GM12878 (cell line): ENCODE measurements at regions not wholly inside any gene's neighbourhood (a gene's known extent, or its start where the extent isn't known, plus 50 kb on each side); places are given as distances from the start of the nearest gene placed in this dataset.

ENCODE experiments used
- ATAC-seq: fragments of 200-7000 bp; cut with Tn5 transposase; 3 replicates; pipeline ENCODE4 v1.9.1; 2020; ENCODE audit warnings: mild to moderate bottlenecking, moderate library complexity
- BruUV-seq: library from RNA; stranded (reverse); fragments of 400-500 nt; replicated peaks from 2 replicates; lab custom pipeline; 2021; lab: Mats Ljungman, UMichigan
- CTCF ChIA-PET: fragments of 300-600 bp; sonication (Branson Sonifier 250); formaldehyde crosslinking; extraction: SDS; loops from one replicate; lab custom pipeline; 2021; ENCODE audit warnings: inconsistent platforms; lab: Yijun Ruan, JAX
- POLR2A ChIA-PET: fragments of 350-600 bp; formaldehyde crosslinking; extraction: SDS; loops from one replicate; lab custom pipeline; 2021; ENCODE audit warnings: inconsistent platforms; lab: Charles Lee
- RAD21 ChIA-PET: fragments of 300-600 bp; sonication (Branson Sonifier 250); formaldehyde crosslinking; loops from one replicate; lab custom pipeline; 2023; ENCODE audit warnings: antibody characterized with exemption; ENCODE audit not compliant: unreplicated experiment; lab: Charles Lee
- SMC1A ChIA-PET: fragments of 300-600 bp; sonication (Branson Sonifier 250); formaldehyde crosslinking; loops from one replicate; lab custom pipeline; 2023; ENCODE audit not compliant: unreplicated experiment, uncharacterized antibody; lab: Charles Lee
- DNase-seq: peaks from one replicate; pipeline ENCODE4 v3.0.0-alpha.2; 2011; ENCODE audit warnings: low read depth, low spot score
- FAIRE-seq: peaks from 3 replicates; lab custom pipeline; 2011; peaks lifted over from hg19 to GRCh38; lab: Jason Lieb, UNC
- H2AFZ ChIP-seq: 2 replicates; pipeline ENCODE4 v1.6.0; 2011; ENCODE audit warnings: low read depth, low read length, control low read depth; ENCODE audit not compliant: control insufficient read depth
- H3K27ac ChIP-seq: 2 replicates; pipeline ENCODE4 v1.5.1; 2011; ENCODE audit warnings: control low read depth; ENCODE audit not compliant: control insufficient read depth, insufficient read depth
- H3K27me3 ChIP-seq, 2 experiments: replicated peaks in 1 of 2; 2 replicates each; pipeline versions ENCODE4 v1.6.0 to v1.6.1; 2011; ENCODE audit warnings: low read length in 1 of 2; ENCODE audit not compliant: control insufficient read depth in 2 of 2, insufficient read depth in 2 of 2
- H3K36me3 ChIP-seq, 2 experiments: 2 replicates each; pipeline ENCODE4 v1.5.1; 2011; ENCODE audit warnings: low read length in 1 of 2; ENCODE audit not compliant: control insufficient read depth in 2 of 2, insufficient read depth in 2 of 2
- H3K4me1 ChIP-seq: 2 replicates; pipeline ENCODE4 v1.6.1; 2011; ENCODE audit warnings: mild to moderate bottlenecking, low read length, moderate library complexity, mixed read lengths; ENCODE audit not compliant: control insufficient read depth, insufficient read depth
- H3K4me2 ChIP-seq: 2 replicates; pipeline ENCODE4 v1.6.0; 2011; ENCODE audit warnings: control low read depth; ENCODE audit not compliant: control insufficient read depth, insufficient read depth
- H3K4me3 ChIP-seq: fragments of 200-600 bp; sonication (generic); 2 replicates; pipeline ENCODE4 v1.5.1; 2016
- H3K79me2 ChIP-seq: 2 replicates; pipeline ENCODE4 v1.6.0; 2011; ENCODE audit warnings: low read length; ENCODE audit not compliant: control insufficient read depth, insufficient read depth
- H3K9ac ChIP-seq: 2 replicates; pipeline ENCODE4 v1.8.0; 2011; ENCODE audit warnings: low read length, control low read depth, mixed read lengths; ENCODE audit not compliant: control insufficient read depth, insufficient read depth
- H3K9me3 ChIP-seq: replicated peaks from 3 replicates; pipeline ENCODE4 v1.5.1; 2011; ENCODE audit warnings: mild to moderate bottlenecking, low read length; ENCODE audit not compliant: control insufficient read depth, insufficient read depth
- H4K20me1 ChIP-seq: 2 replicates; pipeline ENCODE4 v1.6.0; 2011; ENCODE audit not compliant: control insufficient read depth, insufficient read depth
- ATF7 ChIP-seq: fragments of 450-650 bp; IDR thresholded peaks from 2 replicates; pipeline ENCODE4 v1.6.1; 2016; ENCODE audit warnings: low read depth, mild to moderate bottlenecking
- CHD1 ChIP-seq: IDR thresholded peaks from 2 replicates; pipeline ENCODE4 v1.6.1; 2012; ENCODE audit warnings: low read depth, low read length, improper control_type of control experiment
- ESRRA ChIP-seq: IDR thresholded peaks from 2 replicates; pipeline ENCODE4 v1.6.1; 2012; ENCODE audit warnings: mild to moderate bottlenecking, low read length, improper control_type of control experiment
- IKZF2 ChIP-seq, 2 experiments: fragments of 450-650 bp; IDR thresholded peaks; 2 replicates each; pipeline ENCODE4 v1.6.1; 2017; ENCODE audit warnings: mild to moderate bottlenecking in 2 of 2, moderate library complexity in 2 of 2
- POLR2A ChIP-seq: IDR thresholded peaks from 2 replicates; pipeline ENCODE4 v1.6.1; 2011; ENCODE audit warnings: low read depth, mild to moderate bottlenecking, low read length
- SKIL ChIP-seq: fragments of 450-650 bp; IDR thresholded peaks from 2 replicates; pipeline ENCODE4 v1.6.1; 2017; ENCODE audit warnings: mild to moderate bottlenecking, low read depth, inconsistent platforms; ENCODE audit not compliant: poor library complexity, severe bottlenecking
- SUZ12 ChIP-seq: fragments of 200-600 bp; sonication (generic); IDR thresholded peaks from one replicate; pipeline ENCODE4 v1.6.1; 2018; ENCODE audit warnings: antibody characterized with exemption, mild to moderate bottlenecking; ENCODE audit not compliant: unreplicated experiment
- TCF12 ChIP-seq: IDR thresholded peaks from 2 replicates; pipeline ENCODE4 v1.6.1; 2011; ENCODE audit warnings: low read depth, mild to moderate bottlenecking, low read length
- YY1 ChIP-seq: IDR thresholded peaks from 2 replicates; pipeline ENCODE4 v1.6.1; 2011; ENCODE audit warnings: low read depth, mild to moderate bottlenecking, low read length
- ZBTB33 ChIP-seq: fragments of 450-650 bp; IDR thresholded peaks from 2 replicates; pipeline ENCODE4 v1.6.1; 2017; ENCODE audit warnings: mild to moderate bottlenecking
- ZNF217 ChIP-seq: fragments of 450-650 bp; IDR thresholded peaks from 2 replicates; pipeline ENCODE4 v1.6.1; 2017; ENCODE audit warnings: antibody characterized with exemption, mild to moderate bottlenecking
- ZNF384 ChIP-seq: IDR thresholded peaks from 2 replicates; pipeline ENCODE4 v1.6.1; 2012; ENCODE audit warnings: low read depth, mild to moderate bottlenecking, low read length, improper control_type of control experiment, borderline replicate concordance
- WGBS: methylation state at CpG from one replicate; pipeline ENCODE4 v1.1.6; 2016; ENCODE audit warnings: low lambda C conversion rate; ENCODE audit not compliant: insufficient replicate concordance, insufficient coverage; ENCODE audit errors: missing lambda C conversion rate; 5-methylcytosine and 5-hydroxymethylcytosine counted together
- in situ Hi-C: fragments of 300-500 bp; cut with MboI; formaldehyde crosslinking; loops from 9 replicates; pipeline ENCODE4 v1.14.3; 2018; ENCODE audit warnings: mixed read lengths
- intact Hi-C: fragments of 100-400 bp; cut with micrococcal nuclease; formaldehyde crosslinking; loops from one replicate; pipeline ENCODE4 v1.14.2; 2022; ENCODE audit not compliant: unreplicated experiment
- TF ChIP-seq, protein P1 (sequence below): fragments of 450-650 bp; IDR thresholded peaks from 2 replicates; pipeline ENCODE4 v1.6.1; 2016; ENCODE audit warnings: mild to moderate bottlenecking

- Histone ChIP-seq H3K9me3 (no peaks in the 10 kb centered on the region), H4K20me1 (no peaks in the 10 kb centered on the region), H3K4me1 (no peaks in the 10 kb centered on the region), H2AFZ (no peak overlapping the region), H3K79me2 (no peaks in the 10 kb centered on the region), H3K9ac (no peak overlapping the region), H3K27me3 (no peaks in the 10 kb centered on the region), H3K4me2 (no peak overlapping the region), H3K27ac (no peak overlapping the region), H3K36me3 (no peaks in the 10 kb centered on the region), H3K4me3 (no peak overlapping the region)
- DNase-seq (no peak), FAIRE-seq (no peak), ATAC-seq (no peak; the same call in 2 of the 3 replicates)
- TF ChIP-seq TCF12: no peak
- no peak for TF ChIP-seq IKZF2 (IDR thresholded peaks at IDR 0.05)
- TF ChIP-seq CHD1: no peak
- TF ChIP-seq SKIL: no peak
- TF ChIP-seq ZBTB33: no peak
- TF ChIP-seq ZNF217: no peak
- no peak for TF ChIP-seq SUZ12
- TF ChIP-seq ESRRA: no peak
- no peak for TF ChIP-seq YY1
- TF ChIP-seq, protein P1, sequence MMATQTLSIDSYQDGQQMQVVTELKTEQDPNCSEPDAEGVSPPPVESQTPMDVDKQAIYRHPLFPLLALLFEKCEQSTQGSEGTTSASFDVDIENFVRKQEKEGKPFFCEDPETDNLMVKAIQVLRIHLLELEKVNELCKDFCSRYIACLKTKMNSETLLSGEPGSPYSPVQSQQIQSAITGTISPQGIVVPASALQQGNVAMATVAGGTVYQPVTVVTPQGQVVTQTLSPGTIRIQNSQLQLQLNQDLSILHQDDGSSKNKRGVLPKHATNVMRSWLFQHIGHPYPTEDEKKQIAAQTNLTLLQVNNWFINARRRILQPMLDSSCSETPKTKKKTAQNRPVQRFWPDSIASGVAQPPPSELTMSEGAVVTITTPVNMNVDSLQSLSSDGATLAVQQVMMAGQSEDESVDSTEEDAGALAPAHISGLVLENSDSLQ: no peak
- TF ChIP-seq ATF7: no peak
- TF ChIP-seq POLR2A: no peak
- no peak for TF ChIP-seq ZNF384
- POLR2A ChIA-PET: no interaction called here
- SMC1A ChIA-PET: no interaction called here
- in situ Hi-C loops: no loop called here
- RAD21 ChIA-PET: no interaction called here
- CTCF ChIA-PET: no interaction called here
- intact Hi-C loops: no loop called here
- no TSS peak for BruUV-seq
- WGBS: 2% methylated on average over 4 of the region's 4 CpGs
Measured at GRCh38 chrX:77293331-77293995, 153.7 kb upstream of the FGF16 start.
